ENCODE measurements at regions not wholly inside any gene's neighbourhood (a gene's known extent, or its start where the extent isn't known, plus 50 kb on each side); places are given as distances from the start of the nearest gene placed in this dataset.
"Not testable (repeated sequence)": the region's sequence is repeated elsewhere in the genome, so short reads cannot be mapped to it uniquely, and the experiment has no call there.

DNA sequence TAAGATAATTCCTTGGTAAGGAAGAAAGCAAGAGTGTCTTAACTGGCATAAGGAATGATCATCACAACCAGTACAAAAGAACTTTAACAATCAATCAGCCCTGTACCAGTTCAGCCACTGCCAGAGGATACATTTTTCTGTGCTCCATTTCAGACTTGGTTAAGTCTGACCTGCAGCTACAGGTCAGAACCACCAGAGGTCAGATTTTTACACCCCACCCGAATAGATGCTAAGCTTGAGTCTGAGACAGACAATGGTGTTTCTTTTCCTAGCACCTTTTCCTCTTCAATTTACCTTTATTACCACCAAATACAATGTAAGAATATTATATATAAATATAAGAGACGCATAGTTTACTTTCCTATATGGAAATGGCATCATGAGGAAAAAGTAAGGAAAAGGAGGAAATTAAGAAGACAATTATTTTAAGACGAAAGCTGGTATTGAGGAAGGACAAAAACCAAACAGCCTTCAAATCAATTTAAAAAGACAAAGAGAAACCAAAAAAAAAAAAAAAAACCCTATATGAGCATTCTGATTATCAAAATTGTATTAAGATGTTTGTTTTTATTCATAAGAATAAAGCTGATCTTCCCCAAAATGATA lies 215.3 kb upstream of the TTC29 start:
- DNase-seq (ENCODE audit: low read depth in 2 of 2): peak; percentile 30

DNA sequence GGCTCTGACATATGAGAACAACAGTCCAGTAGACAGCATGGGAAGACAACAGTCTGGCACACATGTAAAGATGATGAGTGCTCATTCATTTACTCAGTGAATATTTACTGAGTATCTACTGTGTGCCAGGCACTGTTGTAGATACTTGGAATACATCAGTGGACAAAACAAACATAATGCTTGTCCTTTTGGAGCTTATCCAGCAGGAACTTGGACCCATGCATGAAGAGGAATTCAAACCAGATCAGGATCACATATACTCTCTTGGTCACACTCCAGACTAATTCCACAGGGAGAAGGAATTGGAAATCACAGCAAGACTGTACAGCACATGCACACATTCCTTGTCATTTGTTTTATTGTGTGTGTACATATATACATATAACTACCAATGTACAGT lies 217.6 kb upstream of the TTC29 start:
- DNase-seq (ENCODE audit: low read depth in 2 of 2): no peak

DNA sequence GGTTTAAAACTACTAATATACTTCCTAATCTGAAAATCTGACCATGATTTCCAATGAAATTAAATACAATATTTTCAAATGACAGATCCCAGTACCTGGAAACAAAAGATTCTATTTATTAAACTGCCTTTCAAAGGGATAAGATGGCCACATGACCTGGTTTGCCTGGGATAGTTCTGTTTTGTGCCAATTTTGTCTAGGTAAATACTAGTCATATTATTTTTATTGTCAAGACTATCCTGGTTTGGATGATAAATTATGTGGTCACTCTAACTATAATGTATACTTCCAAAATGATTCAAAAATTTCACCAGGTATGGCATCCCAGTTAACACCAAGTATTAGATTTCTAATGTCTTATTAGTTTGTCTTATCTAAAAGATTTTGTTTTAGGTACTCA lies 222.5 kb upstream of the TTC29 start:
- DNase-seq (ENCODE audit: low read depth in 2 of 2): not testable (repeated sequence)

DNA sequence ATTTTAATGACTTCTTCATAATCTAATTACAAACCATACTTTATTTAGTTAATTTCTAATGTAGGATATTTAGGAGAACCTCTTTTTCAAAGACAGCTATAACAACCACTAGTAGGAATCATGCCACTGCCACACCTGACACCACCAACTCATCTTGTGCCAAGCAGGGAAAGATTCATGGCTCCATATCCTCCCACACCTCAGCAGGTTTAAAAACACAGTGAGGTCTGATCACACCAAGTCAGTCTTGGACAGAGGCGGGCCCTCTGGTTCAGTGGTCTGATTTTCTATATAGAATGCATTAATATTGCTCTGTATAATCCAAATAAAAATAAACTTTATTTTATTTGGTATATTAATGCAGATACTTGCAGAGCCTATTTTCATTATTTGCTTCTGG lies 227.7 kb upstream of the TTC29 start:
- no peak for DNase-seq (ENCODE audit: low read depth in 2 of 2)

DNA sequence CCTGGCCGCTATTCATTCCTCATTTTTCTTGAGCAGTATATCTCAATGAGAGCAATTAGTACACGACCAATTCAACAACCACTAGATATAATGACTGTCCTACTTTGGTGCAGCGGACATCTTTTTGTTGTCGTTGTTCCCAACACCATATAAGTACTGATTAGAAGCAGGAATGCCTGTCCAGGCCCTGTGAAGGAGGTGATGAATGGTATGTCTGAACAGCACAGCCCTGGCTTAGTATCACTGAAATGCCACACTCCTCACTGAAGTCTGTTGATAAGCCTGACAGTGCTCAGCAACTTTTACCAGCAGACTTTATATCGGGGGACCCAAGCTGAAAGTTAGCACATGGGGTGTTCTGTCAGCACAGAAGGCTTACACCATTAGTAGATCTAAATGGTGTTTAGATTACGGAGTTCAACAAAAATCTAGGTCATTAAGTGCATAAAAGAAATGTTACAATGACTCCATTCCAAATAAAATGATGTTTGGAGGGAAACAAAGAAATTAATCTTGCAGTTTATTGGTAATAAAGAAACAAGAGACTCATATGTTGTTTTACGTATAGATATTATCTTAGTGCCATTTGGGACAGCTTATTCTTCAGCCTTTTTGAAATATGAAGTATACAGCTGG lies 228.3 kb upstream of the TTC29 start:
- no peak for DNase-seq (ENCODE audit: low read depth in 2 of 2)

DNA sequence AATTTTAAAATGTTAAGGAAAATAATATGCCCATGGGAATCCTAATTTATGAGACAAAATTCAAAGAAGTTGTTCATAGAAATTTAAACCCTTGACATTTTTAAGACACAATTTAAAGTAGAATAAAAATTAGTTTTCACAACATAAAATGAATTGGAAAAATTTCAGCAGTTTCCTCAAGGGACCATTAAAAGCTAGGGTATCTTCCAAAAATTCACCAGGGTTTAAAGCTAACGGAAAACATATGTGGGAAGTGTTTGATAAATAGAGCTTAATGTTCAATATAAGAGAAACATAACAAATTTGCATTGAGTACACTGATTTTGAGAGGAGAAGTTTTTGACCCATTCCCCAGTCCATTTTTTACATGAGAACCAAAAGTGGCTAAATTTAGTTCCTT lies 228.9 kb upstream of the TTC29 start:
- peak; percentile 34 to 42 for DNase-seq (ENCODE audit: low read depth in 2 of 2)

DNA sequence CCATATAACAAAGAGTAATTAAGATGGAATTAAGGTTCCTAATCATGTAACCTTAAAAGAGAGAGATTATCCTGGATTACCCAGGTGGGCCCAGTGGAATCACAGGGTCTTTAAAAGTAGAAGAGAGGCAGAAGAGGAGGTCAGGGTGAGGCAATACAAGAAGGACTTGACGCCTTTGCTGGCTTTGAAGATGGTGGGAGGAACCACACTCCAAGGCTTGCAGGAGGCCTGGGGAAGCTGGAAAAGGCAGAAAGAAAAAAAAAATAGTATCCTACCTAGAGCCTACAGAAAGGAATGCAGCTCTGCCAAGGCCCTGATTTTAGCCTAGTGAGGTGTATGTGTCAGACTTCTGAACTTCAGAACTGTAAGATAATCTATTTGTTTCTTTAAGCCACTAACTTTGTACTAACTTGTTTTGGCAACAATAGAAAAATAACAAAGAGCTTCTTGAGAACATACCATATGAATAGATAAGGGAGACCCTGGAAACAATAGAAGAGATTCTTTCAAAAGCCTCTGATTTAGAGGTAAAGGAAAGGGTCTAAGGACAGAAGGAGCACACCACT lies 229.9 kb upstream of the TTC29 start:
- no peak for DNase-seq (ENCODE audit: low read depth in 2 of 2)

DNA sequence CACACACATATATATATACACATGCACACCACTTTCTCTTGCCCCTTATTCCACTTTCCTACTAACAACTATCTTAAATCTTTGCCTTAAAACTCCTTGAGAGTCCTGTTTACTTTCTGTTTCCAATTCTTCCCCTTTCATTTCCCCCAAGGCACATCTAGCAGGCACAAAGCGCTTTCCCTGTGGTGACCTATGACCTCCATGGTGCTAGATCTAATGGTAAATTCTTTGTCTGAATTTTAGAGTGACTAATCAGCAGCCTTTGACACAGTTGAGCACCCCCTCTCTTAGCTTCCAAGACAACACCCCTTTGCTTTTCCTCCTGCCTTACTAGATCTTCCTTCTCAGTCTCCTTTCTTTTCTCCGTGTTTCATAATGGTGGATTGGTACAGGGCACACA lies 236.4 kb upstream of the TTC29 start:
- no peak for DNase-seq (ENCODE audit: low read depth in 2 of 2)

DNA sequence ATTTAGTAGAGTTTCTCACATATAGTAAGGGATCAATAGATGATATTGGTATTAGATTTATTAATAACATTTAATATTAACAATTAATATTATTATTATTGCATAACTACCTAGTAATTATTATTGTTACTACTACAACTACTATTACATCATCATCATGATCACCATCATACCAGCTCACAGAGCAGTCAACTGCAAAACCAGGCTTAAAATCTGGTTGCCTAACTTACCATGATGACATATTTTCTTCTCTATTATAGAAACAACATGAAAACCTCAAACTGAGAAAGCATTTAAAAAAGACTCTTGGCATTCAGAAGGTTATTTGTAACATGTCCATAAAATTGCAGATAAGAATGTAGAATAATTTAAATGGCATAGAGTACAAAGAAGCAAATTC lies 247.0 kb upstream of the TTC29 start:
- DNase-seq (ENCODE audit: low read depth in 2 of 2): no peak

DNA sequence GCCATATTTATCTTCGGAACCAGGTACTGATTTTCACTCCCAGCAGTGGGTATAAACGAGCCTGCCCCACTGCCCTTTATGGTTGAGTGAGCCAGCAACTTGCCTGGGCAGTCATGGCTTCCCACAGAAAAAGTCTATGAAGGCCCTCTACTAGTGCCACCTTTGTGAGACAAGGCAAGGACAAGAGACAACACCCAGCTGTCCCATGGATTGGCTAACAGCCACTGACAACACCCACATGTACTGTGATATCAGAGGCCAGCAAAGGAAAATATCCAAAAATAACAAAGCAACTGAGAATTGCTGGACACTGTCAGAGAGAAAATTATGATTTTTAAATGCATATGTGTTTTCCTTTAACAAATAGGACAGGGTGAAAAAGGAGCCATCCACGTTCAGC lies 248.4 kb upstream of the TTC29 start:
- no peak for DNase-seq (ENCODE audit: low read depth in 2 of 2)

DNA sequence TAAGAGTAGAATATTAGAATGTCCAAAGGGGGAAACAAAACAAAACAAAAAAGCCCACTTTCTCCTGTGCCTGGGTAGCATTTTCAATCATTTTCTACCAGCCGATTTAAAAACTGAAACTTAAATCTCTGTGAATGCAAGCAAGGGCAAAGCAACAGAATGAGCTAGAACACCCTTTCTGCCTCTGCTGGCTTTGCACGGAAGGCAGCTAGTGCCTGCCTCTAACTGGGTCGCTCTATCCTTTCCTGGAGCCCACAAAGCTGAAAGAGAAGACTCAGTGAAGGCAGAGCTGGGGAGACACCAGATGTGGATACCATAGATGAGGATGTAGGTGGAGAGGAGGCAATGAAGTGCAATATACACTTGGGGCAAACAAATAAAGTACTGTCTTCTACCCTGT lies 248.9 kb upstream of the TTC29 start:
- no peak for DNase-seq (ENCODE audit: low read depth in 2 of 2)

DNA sequence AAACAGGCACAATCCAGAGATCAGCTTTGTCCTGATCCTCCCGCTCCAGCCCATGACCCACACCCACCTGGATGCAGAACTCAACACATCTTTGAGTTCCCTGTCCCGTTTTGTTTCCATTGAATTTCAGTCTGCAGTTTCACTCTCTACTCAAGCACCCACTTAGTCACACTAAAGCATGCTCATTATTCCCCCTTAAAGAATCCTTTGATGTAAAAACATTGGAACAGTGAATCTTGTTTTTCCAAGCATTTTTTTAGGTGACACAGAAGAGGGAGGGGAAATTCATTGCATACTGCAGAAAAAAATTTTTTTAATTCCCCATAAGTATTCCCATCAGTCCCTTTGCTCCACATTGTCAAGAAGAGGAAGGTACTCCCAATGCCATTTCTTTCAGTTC lies 249.7 kb upstream of the TTC29 start:
- DNase-seq (ENCODE audit: low read depth in 2 of 2): no peak

DNA sequence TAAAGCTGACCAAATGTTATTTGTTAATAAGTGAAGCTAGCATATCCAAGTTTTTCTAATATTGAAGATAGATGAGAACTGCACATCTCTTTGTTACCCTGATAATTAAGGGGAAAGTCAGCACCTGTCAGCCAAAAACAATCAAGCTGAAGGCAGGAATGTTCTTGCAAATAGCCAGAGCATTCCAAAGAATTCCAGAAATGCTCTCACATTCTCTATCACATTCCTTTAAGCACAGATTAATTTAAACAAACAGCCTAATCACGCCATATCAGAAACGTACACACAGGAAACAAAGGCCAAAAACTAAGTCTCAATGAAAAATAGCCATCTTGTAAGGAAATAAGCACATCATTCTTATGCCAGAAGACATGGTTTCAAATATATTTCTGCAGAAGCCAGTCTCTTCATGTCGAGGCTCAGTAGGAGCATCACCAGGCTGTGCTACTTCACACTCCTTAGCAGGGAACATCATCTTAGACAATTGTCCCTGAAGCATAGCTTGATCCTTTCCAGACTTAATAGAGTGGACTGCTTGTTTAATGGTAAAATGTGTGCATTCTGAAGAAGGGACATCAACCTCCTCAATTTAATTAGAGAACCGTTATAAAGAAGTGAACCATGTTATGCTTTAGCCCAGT lies 252.9 kb upstream of the TTC29 start:
- DNase-seq (ENCODE audit: low read depth in 2 of 2): no peak

DNA sequence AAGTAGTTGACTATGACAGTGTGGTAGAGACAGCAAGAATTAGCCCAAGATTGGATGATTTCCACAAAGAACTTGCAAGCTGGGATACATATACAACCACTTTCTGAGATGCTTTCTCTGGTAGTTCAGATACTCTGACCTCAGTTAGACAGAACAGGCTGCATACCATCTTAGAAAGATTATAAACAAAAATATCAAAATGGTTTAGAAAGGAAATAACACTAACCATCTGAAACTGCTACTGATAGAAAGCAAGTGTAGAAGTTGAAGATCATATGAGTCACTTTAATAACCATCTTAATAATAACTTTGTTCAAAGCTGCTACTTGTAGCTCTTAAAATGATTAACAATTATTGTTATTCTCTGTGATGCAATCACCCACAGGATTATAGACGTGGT lies 255.4 kb upstream of the TTC29 start:
- DNase-seq (ENCODE audit: low read depth in 2 of 2): no peak

DNA sequence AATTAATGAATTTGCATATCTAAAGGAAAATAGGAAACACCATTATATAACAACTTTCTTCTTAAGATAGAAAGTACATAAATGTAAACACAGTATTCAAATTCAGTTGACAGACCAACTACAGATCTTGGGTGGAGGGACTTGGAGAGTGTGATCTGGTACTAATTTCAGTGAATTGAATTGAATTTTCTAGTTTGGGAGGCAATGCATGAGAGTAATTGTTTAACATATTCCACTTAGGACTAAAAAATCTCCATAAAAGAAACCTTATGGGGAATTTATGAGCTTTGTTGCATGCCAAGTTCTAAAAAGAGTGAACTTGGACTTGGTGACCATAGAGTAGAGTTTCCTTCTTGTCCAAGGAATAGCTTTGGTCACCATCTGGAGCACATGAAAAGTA lies 261.1 kb upstream of the TTC29 start:
- no peak for DNase-seq (ENCODE audit: low read depth in 2 of 2)

DNA sequence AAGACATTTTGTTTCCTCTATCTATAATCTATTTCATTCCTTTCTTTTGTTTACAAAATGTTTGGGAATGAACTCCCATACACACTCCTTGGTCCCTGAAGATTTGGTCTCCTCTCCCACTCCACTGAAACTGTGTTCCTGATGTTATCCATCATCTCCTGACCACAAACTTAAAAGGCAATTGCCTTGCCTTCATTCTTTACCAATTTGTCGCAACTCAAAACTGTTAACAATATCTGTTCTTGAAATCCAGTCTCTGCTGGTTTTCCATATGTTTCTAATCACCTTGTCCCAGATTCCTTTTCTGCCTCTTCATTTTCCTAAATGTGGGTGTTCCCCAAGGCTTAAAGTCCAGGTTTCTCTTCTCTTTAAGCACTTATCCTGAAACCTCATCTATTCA lies 262.2 kb upstream of the TTC29 start:
- DNase-seq (ENCODE audit: low read depth in 2 of 2): peak; percentile 56 to 58

DNA sequence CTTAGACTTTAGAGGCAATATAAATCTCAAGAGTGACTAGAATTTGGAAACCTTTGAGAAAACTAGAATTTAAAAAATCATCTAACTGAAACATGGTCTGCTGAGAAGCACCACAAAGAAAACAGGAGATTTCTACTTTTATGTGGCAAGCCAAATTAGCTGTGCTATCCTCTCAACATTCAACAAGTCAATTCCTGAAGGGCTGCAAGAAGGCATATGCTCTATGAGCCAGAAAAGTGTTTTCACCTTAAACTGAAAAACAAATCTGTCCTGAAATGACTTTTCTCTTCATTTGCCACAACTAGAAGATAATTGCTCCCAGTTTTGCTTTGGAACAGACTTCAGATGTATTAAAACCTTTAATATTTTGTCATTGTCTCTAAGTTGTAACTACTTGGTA lies 263.2 kb upstream of the EDNRA start:
- DNase-seq (ENCODE audit: low read depth in 2 of 2): no peak

DNA sequence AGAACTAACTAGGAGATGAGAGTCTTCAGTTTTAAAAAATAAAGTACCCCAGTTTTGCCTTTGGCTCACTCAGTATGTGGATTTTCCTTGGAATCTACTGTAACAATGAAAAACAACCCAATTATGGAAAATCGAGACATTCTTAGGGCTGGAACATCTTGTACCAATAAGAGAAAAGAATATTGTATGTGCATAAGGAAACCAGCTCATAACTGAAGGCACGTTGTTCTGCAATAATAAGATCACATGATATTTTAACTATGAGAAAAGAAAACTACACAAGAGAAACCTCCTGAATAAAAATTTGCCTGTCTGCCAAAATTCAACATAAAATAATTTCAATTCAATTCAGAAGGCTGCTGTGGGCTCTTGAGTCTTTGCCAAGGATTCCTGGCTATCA lies 261.8 kb upstream of the EDNRA start:
- DNase-seq (ENCODE audit: low read depth in 2 of 2): no peak

DNA sequence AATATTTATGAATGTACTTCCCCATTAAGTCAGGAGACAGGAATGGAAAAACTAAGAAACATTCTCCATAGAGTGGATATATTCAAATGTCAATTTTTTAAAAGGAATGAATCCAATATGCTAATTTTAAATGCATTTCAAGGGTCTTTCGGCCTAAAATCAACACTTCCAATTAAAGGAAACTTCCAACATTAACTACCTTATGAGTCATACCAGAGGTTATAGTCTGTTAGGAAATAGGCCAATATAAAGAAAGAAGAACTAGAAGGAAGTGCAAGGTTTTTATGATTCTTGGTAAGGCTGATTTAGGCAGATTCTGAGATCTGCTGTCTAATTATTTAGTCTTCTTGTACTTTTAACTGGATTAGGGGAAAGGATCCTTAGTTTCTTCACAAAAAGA lies 260.1 kb upstream of the EDNRA start:
- DNase-seq (ENCODE audit: low read depth in 2 of 2): no peak

DNA sequence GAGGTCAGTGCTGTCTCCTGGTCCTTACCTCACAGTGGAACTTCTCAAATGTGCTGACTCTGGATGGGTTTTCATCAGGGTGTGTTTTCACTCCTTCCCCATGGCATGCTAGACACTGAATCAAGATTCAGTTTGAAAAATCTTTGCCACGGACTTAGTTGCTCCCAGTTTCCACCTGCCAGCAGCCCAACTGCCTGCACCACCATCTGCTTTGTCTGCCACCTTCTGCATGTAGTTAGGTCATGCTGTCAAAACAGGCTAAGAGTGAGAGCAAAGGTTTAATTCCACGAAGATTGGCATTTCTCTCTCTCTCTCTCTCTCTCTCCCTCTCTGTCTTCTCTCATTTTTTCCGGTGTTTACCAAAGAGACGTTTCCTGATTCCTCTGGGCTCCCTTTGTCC lies 258.0 kb upstream of the EDNRA start:
- no peak for DNase-seq (ENCODE audit: low read depth in 2 of 2)

DNA sequence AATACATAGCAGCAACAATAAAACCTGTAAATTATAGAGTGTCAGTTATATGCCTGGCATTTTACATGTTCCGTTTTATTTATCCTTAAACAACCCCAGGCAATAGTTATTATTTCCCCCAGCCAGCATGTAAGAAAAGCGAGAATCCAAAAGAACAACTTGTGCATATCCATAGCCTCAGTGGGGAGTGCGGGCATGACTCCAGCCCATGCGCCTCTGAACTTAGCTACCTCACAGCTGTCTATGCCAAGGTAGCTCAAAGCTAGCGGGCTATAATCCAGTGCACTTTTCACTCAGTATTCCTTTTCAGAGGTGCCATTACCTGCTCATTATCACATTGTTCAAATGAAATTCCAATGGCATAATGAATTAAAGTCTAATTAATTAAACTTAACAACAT lies 257.3 kb upstream of the EDNRA start:
- DNase-seq (ENCODE audit: low read depth in 2 of 2): no peak

DNA sequence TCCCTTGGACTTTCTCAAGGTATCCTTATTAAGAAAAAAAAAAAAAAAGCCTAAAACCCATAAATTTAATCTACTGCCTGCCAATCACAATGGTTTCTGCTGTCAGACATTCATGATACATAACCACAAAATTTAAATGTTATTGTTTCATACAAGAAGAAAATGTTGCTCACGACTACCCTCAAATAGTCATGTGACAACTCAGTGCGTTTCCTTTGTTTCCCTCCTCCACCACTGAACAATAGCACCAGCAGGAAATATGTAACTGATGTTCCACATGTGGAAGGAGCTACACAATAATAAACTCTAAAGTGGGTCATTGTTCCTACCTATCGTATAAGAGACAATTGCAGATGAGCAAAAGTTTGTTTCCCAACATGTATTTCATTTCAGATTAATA lies 244.1 kb upstream of the EDNRA start:
- DNase-seq (ENCODE audit: low read depth in 2 of 2): no peak

DNA sequence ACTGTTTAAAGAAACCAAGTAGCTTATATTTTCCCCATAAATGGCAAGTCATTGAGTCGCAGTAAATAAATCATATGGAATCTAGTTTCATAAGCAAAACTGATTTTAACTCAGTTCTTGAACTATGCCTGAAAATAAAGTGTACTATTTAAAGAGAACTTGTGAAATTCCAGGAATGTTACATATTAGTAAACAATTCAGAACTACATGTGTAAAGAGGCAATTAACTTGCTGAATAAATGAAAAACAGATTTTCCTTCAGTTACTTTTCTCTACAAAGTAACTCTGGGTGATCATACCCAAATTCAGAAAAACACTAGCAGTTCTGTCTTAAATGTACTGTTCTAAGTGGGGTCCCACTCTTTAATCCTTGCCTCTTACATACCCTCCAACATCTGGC lies 236.1 kb upstream of the EDNRA start:
- peak; percentile 12 to 29 for DNase-seq (ENCODE audit: low read depth in 2 of 2)
